ENCODE measurements at regions not wholly inside any gene's neighbourhood (a gene's known extent, or its start where the extent isn't known, plus 50 kb on each side); places are given as distances from the start of the nearest gene placed in this dataset.

- Mint-ChIP-seq H3K4me1 (ENCODE audit: low read depth) (no peaks in the 10 kb centered on the region), H3K36me3 (ENCODE audit: low read depth) (no peaks in the 10 kb centered on the region), H3K9me3 (peaks cover 2% of the 10 kb centered on the region), H3K27ac (no peak overlapping the region), H3K4me3 (no peak overlapping the region), H3K27me3 (no peaks in the 10 kb centered on the region)
- no peak for DNase-seq
Measured at GRCh38 chr7:15915686-15916293, 229.3 kb upstream of the MEOX2 start.

GRCh38 chr7:15914611-15915010 lies 228.1 kb upstream of the MEOX2 start:
- Mint-ChIP-seq H3K27ac (no peak overlapping the region), H3K36me3 (ENCODE audit: low read depth) (no peaks in the 10 kb centered on the region)
- DNase-seq: no peak

GRCh38 chr7:15906436-15906835 lies 220.0 kb upstream of the MEOX2 start:
- no peak overlapping the region for H3K27ac Mint-ChIP-seq
- H3K4me3 Mint-ChIP-seq: no peak overlapping the region
- no peak for DNase-seq
- no peaks in the 10 kb centered on the region for H3K36me3 Mint-ChIP-seq (ENCODE audit: low read depth)
- peaks cover 4% of the 10 kb centered on the region for H3K9me3 Mint-ChIP-seq
- no peaks in the 10 kb centered on the region for H3K4me1 Mint-ChIP-seq (ENCODE audit: low read depth)
- H3K27me3 Mint-ChIP-seq: no peaks in the 10 kb centered on the region

More at GRCh38 chr7:15914611-15915010, 228.1 kb upstream of the MEOX2 start:
- no peaks in the 10 kb centered on the region for H3K27me3 Mint-ChIP-seq
- H3K4me3 Mint-ChIP-seq: no peak overlapping the region
- H3K9me3 Mint-ChIP-seq: peaks cover 2% of the 10 kb centered on the region
- H3K4me1 Mint-ChIP-seq (ENCODE audit: low read depth): no peaks in the 10 kb centered on the region

GRCh38 chr7:15905251-15906040 lies 219.0 kb upstream of the MEOX2 start:
- no peaks in the 10 kb centered on the region for H3K27me3 Mint-ChIP-seq
- peaks cover 6% of the 10 kb centered on the region for H3K9me3 Mint-ChIP-seq
- H3K36me3 Mint-ChIP-seq (ENCODE audit: low read depth): no peaks in the 10 kb centered on the region
- DNase-seq: no peak
- no peak overlapping the region for H3K27ac Mint-ChIP-seq
- H3K4me1 Mint-ChIP-seq (ENCODE audit: low read depth): no peaks in the 10 kb centered on the region
- no peak overlapping the region for H3K4me3 Mint-ChIP-seq

GRCh38 chr7:15891151-15891881 lies 204.8 kb upstream of the MEOX2 start:
- no peaks in the 10 kb centered on the region for H3K9me3 Mint-ChIP-seq
- no peaks in the 10 kb centered on the region for H3K4me1 Mint-ChIP-seq (ENCODE audit: low read depth)
- DNase-seq: no peak
- H3K27me3 Mint-ChIP-seq: no peaks in the 10 kb centered on the region
- no peaks in the 10 kb centered on the region for H3K36me3 Mint-ChIP-seq (ENCODE audit: low read depth)
- no peak overlapping the region for H3K4me3 Mint-ChIP-seq
- H3K27ac Mint-ChIP-seq: no peak overlapping the region

- no peak overlapping the region for H3K27ac Mint-ChIP-seq
- no peaks in the 10 kb centered on the region for H3K9me3 Mint-ChIP-seq
- no peak for DNase-seq
- no peaks in the 10 kb centered on the region for H3K36me3 Mint-ChIP-seq (ENCODE audit: low read depth)
- H3K4me3 Mint-ChIP-seq: no peak overlapping the region
- H3K4me1 Mint-ChIP-seq (ENCODE audit: low read depth): no peaks in the 10 kb centered on the region
- H3K27me3 Mint-ChIP-seq: no peaks in the 10 kb centered on the region
Measured at GRCh38 chr7:15889507-15889906, 203.0 kb upstream of the MEOX2 start.

GRCh38 chr7:15888090-15888489 lies 201.6 kb upstream of the MEOX2 start:
- no peaks in the 10 kb centered on the region for H3K9me3 Mint-ChIP-seq
- DNase-seq: no peak

GRCh38 chr7:15886626-15887025 lies 200.1 kb upstream of the MEOX2 start:
- Mint-ChIP-seq H3K27me3 (no peaks in the 10 kb centered on the region), H3K27ac (no peak overlapping the region), H3K36me3 (ENCODE audit: low read depth) (no peaks in the 10 kb centered on the region), H3K4me1 (ENCODE audit: low read depth) (no peaks in the 10 kb centered on the region), H3K4me3 (no peak overlapping the region), H3K9me3 (no peaks in the 10 kb centered on the region)
- DNase-seq: no peak

More at GRCh38 chr7:15888090-15888489, 201.6 kb upstream of the MEOX2 start:
- no peaks in the 10 kb centered on the region for H3K36me3 Mint-ChIP-seq (ENCODE audit: low read depth)
- H3K27me3 Mint-ChIP-seq: no peaks in the 10 kb centered on the region
- H3K4me1 Mint-ChIP-seq (ENCODE audit: low read depth): no peaks in the 10 kb centered on the region
- H3K27ac Mint-ChIP-seq: no peak overlapping the region
- H3K4me3 Mint-ChIP-seq: no peak overlapping the region

- H3K27me3 Mint-ChIP-seq: no peaks in the 10 kb centered on the region
- H3K4me3 Mint-ChIP-seq: no peak overlapping the region
- no peaks in the 10 kb centered on the region for H3K36me3 Mint-ChIP-seq (ENCODE audit: low read depth)
- H3K27ac Mint-ChIP-seq: no peak overlapping the region
- H3K4me1 Mint-ChIP-seq (ENCODE audit: low read depth): no peaks in the 10 kb centered on the region
- H3K9me3 Mint-ChIP-seq: no peaks in the 10 kb centered on the region
- DNase-seq: no peak
Measured at GRCh38 chr7:15885678-15886077, 199.2 kb upstream of the MEOX2 start.

GRCh38 chr7:15874774-15875173 lies 188.3 kb upstream of the MEOX2 start:
- no peak for DNase-seq
- Mint-ChIP-seq H3K4me1 (ENCODE audit: low read depth) (no peaks in the 10 kb centered on the region), H3K27ac (no peak overlapping the region)

GRCh38 chr7:15870347-15870746 lies 183.9 kb upstream of the MEOX2 start:
- DNase-seq: no peak
- Mint-ChIP-seq H3K27me3 (no peaks in the 10 kb centered on the region), H3K4me1 (ENCODE audit: low read depth) (no peaks in the 10 kb centered on the region), H3K9me3 (no peaks in the 10 kb centered on the region), H3K27ac (no peak overlapping the region), H3K4me3 (no peak overlapping the region), H3K36me3 (ENCODE audit: low read depth) (no peaks in the 10 kb centered on the region)

More at GRCh38 chr7:15874774-15875173, 188.3 kb upstream of the MEOX2 start:
- Mint-ChIP-seq H3K36me3 (ENCODE audit: low read depth) (no peaks in the 10 kb centered on the region), H3K9me3 (peaks cover 2% of the 10 kb centered on the region), H3K27me3 (no peaks in the 10 kb centered on the region), H3K4me3 (no peak overlapping the region)

GRCh38 chr7:15867441-15867840 lies 181.0 kb upstream of the MEOX2 start:
- no peaks in the 10 kb centered on the region for H3K27me3 Mint-ChIP-seq
- no peaks in the 10 kb centered on the region for H3K9me3 Mint-ChIP-seq
- H3K4me3 Mint-ChIP-seq: no peak overlapping the region
- no peaks in the 10 kb centered on the region for H3K4me1 Mint-ChIP-seq (ENCODE audit: low read depth)
- no peak overlapping the region for H3K27ac Mint-ChIP-seq
- DNase-seq: no peak
- no peaks in the 10 kb centered on the region for H3K36me3 Mint-ChIP-seq (ENCODE audit: low read depth)

- Mint-ChIP-seq H3K9me3 (no peaks in the 10 kb centered on the region), H3K4me3 (no peak overlapping the region), H3K27me3 (no peaks in the 10 kb centered on the region), H3K36me3 (ENCODE audit: low read depth) (no peaks in the 10 kb centered on the region), H3K27ac (no peak overlapping the region), H3K4me1 (ENCODE audit: low read depth) (no peaks in the 10 kb centered on the region)
- no peak for DNase-seq
Measured at GRCh38 chr7:15866753-15867152, 180.3 kb upstream of the MEOX2 start.

- no peaks in the 10 kb centered on the region for H3K4me1 Mint-ChIP-seq (ENCODE audit: low read depth)
- H3K27me3 Mint-ChIP-seq: no peaks in the 10 kb centered on the region
- H3K27ac Mint-ChIP-seq: no peak overlapping the region
- no peaks in the 10 kb centered on the region for H3K9me3 Mint-ChIP-seq
- H3K36me3 Mint-ChIP-seq (ENCODE audit: low read depth): no peaks in the 10 kb centered on the region
- no peak overlapping the region for H3K4me3 Mint-ChIP-seq
- no peak for DNase-seq
Measured at GRCh38 chr7:15864626-15864991, 178.1 kb upstream of the MEOX2 start.
